H9 (cell line): ENCODE measurements at regions not wholly inside any gene's neighbourhood (a gene's known extent, or its start where the extent isn't known, plus 50 kb on each side); places are given as distances from the start of the nearest gene placed in this dataset.

ENCODE experiments used
- DNase-seq: peaks from one replicate; pipeline ENCODE4 v3.0.0-alpha.2; 2017
- H2AFZ ChIP-seq: one replicate; pipeline ENCODE4 v1.6.1; 2013; ENCODE audit warnings: mild to moderate bottlenecking, low read length, control low read depth, moderate library complexity
- H2AK5ac ChIP-seq: 2 replicates; pipeline ENCODE4 v1.6.1; 2013; ENCODE audit warnings: low read length, control low read depth, mixed read lengths; ENCODE audit not compliant: insufficient read length
- H2BK120ac ChIP-seq: one replicate; pipeline ENCODE4 v1.6.1; 2013; ENCODE audit warnings: low read depth, mild to moderate bottlenecking, low read length, control low read depth, inconsistent platforms; ENCODE audit not compliant: poor library complexity, severe bottlenecking
- H2BK12ac ChIP-seq: 2 replicates; pipeline ENCODE4 v1.6.1; 2013; ENCODE audit warnings: low read length, control low read depth, mixed read lengths, low read depth; ENCODE audit not compliant: insufficient read length
- H2BK15ac ChIP-seq: 2 replicates; pipeline ENCODE4 v1.6.1; 2013; ENCODE audit warnings: low read depth, low read length, control low read depth
- H2BK20ac ChIP-seq: one replicate; pipeline ENCODE4 v1.6.1; 2013; ENCODE audit warnings: low read depth, mild to moderate bottlenecking, low read length, control low read depth, inconsistent platforms; ENCODE audit not compliant: poor library complexity, severe bottlenecking
- H2BK5ac ChIP-seq: 2 replicates; pipeline ENCODE4 v1.6.1; 2013; ENCODE audit warnings: low read length, control low read depth, mixed read lengths; ENCODE audit not compliant: insufficient read length
- H3K14ac ChIP-seq: 2 replicates; pipeline ENCODE4 v1.6.1; 2013; ENCODE audit warnings: low read length, control low read depth; ENCODE audit not compliant: insufficient read depth
- H3K18ac ChIP-seq: 2 replicates; pipeline ENCODE4 v1.6.1; 2013; ENCODE audit warnings: low read depth, mild to moderate bottlenecking, mixed read lengths, low read length, control low read depth; ENCODE audit not compliant: insufficient read length
- H3K23ac ChIP-seq: 2 replicates; pipeline ENCODE4 v1.6.1; 2013; ENCODE audit warnings: low read length, control low read depth, mixed read lengths, low read depth; ENCODE audit not compliant: insufficient read length
- H3K23me2 ChIP-seq: 2 replicates; pipeline ENCODE4 v1.6.1; 2013; ENCODE audit warnings: low read depth, mild to moderate bottlenecking, mixed read lengths, low read length, control low read depth; ENCODE audit not compliant: insufficient read length, poor library complexity, severe bottlenecking
- H3K27ac ChIP-seq: 2 replicates; pipeline ENCODE4 v1.5.1; 2013; ENCODE audit warnings: low read length, control low read depth, mixed read lengths, low read depth; ENCODE audit not compliant: insufficient read length
- H3K27me3 ChIP-seq: 2 replicates; pipeline ENCODE4 v1.6.1; 2013; ENCODE audit warnings: low read length, control low read depth, inconsistent platforms; ENCODE audit not compliant: insufficient read depth
- H3K4ac ChIP-seq: 2 replicates; pipeline ENCODE4 v1.6.1; 2013; ENCODE audit warnings: low read depth, mild to moderate bottlenecking, control low read depth, inconsistent platforms, low read length, moderate library complexity
- H3K4me1 ChIP-seq: 2 replicates; pipeline ENCODE4 v1.6.1; 2013; ENCODE audit warnings: low read length, control low read depth, inconsistent platforms; ENCODE audit not compliant: insufficient read depth
- H3K4me2 ChIP-seq: 2 replicates; pipeline ENCODE4 v1.6.1; 2013; ENCODE audit warnings: low read length, control low read depth, mixed read lengths; ENCODE audit not compliant: insufficient read length, insufficient read depth
- H3K56ac ChIP-seq: 2 replicates; pipeline ENCODE4 v1.6.1; 2013; ENCODE audit warnings: low read depth, mild to moderate bottlenecking, mixed read lengths, low read length, control low read depth; ENCODE audit not compliant: insufficient read length
- H3K79me1 ChIP-seq: 2 replicates; pipeline ENCODE4 v1.6.1; 2013; ENCODE audit warnings: low read depth, mild to moderate bottlenecking, moderate library complexity, low read length, control low read depth, inconsistent platforms; ENCODE audit not compliant: insufficient read depth, poor library complexity, severe bottlenecking
- H3K79me2 ChIP-seq: 2 replicates; pipeline ENCODE4 v1.6.1; 2013; ENCODE audit warnings: low read length, control low read depth, inconsistent platforms; ENCODE audit not compliant: insufficient read depth
- H3K9ac ChIP-seq: 2 replicates; pipeline ENCODE4 v1.6.1; 2013; ENCODE audit warnings: low read length, control low read depth, mixed read lengths; ENCODE audit not compliant: insufficient read length; ENCODE audit errors: extremely low read depth
- H3K9me3 ChIP-seq: one replicate; pipeline ENCODE4 v1.6.1; 2013; ENCODE audit warnings: low read depth, low read length, inconsistent platforms; ENCODE audit not compliant: control insufficient read depth
- H3T11ph ChIP-seq: one replicate; pipeline ENCODE4 v1.6.1; 2013; ENCODE audit warnings: mild to moderate bottlenecking, low read length, control low read depth, inconsistent platforms
- H4K20me1 ChIP-seq: one replicate; pipeline ENCODE4 v1.6.1; 2013; ENCODE audit not compliant: control insufficient read depth, insufficient read length, insufficient read depth
- H4K5ac ChIP-seq: 2 replicates; pipeline ENCODE4 v1.6.1; 2013; ENCODE audit warnings: low read depth, mild to moderate bottlenecking, mixed read lengths, low read length, control low read depth; ENCODE audit not compliant: insufficient read length
- H4K8ac ChIP-seq: replicated peaks from 2 replicates; pipeline ENCODE4 v1.6.1; 2013; ENCODE audit warnings: low read length, control low read depth, mixed read lengths, low read depth; ENCODE audit not compliant: insufficient read length
- H4K91ac ChIP-seq: 2 replicates; pipeline ENCODE4 v1.6.1; 2013; ENCODE audit warnings: low read depth, mild to moderate bottlenecking, moderate library complexity, mixed read lengths, low read length, control low read depth; ENCODE audit not compliant: insufficient read length
- H3K27ac Mint-ChIP-seq, 3 experiments: 2 replicates in 2 of 3; 3 replicates in 1 of 3; pipeline ENCODE4 v1.8.0; 2020 to 2021; ENCODE audit warnings: mixed read lengths in 3 of 3, mild to moderate bottlenecking in 1 of 3, moderate library complexity in 1 of 3
- H3K27me3 Mint-ChIP-seq: 2 replicates; pipeline ENCODE4 v1.8.0; 2021; ENCODE audit warnings: low read depth, mild to moderate bottlenecking, moderate library complexity, mixed read lengths
- H3K36me3 Mint-ChIP-seq, 3 experiments: 2 replicates in 2 of 3; 3 replicates in 1 of 3; pipeline ENCODE4 v1.8.0; 2020 to 2021; ENCODE audit warnings: low read depth in 3 of 3, mixed read lengths in 3 of 3; ENCODE audit not compliant: insufficient read depth in 1 of 3
- H3K4me1 Mint-ChIP-seq, 2 experiments: 2 replicates each; pipeline ENCODE4 v1.8.0; 2020; ENCODE audit warnings: mixed read lengths in 2 of 2
- H3K4me3 Mint-ChIP-seq, 2 experiments: 2 replicates in 1 of 2; 3 replicates in 1 of 2; pipeline ENCODE4 v1.8.0; 2020 to 2021; ENCODE audit warnings: mild to moderate bottlenecking in 2 of 2, mixed read lengths in 2 of 2, moderate library complexity in 1 of 2
- H3K9me3 Mint-ChIP-seq, 2 experiments: 2 replicates in 1 of 2; 3 replicates in 1 of 2; pipeline ENCODE4 v1.8.0; 2020; ENCODE audit warnings: mild to moderate bottlenecking in 2 of 2, mixed read lengths in 2 of 2, moderate library complexity in 1 of 2
- CTCF ChIP-seq: fragments of 200-600 bp; sonication (generic); conservative IDR thresholded peaks from 3 replicates; pipeline ENCODE4 v1.8.0; 2021; ENCODE audit warnings: antibody characterized with exemption, mild to moderate bottlenecking
- WGBS: extraction: QIAGEN DNeasy Blood & Tissue Kit; methylation state at CpG from one replicate; pipeline ENCODE4 v1.1.7; 2013; ENCODE audit warnings: missing lambda C conversion rate, low lambda C conversion rate, mixed read lengths; ENCODE audit not compliant: insufficient read length; ENCODE audit errors: extremely low coverage; 5-methylcytosine and 5-hydroxymethylcytosine counted together

- Mint-ChIP-seq H3K4me1 (peaks cover 13 to 14% of the 10 kb centered on the region in 2 experiments), H3K9me3 (no peaks in the 10 kb centered on the region), H3K36me3 (no peaks in the 10 kb centered on the region), H3K4me3 (no peak overlapping the region), H3K27ac (no peak overlapping the region), H3K27me3 (no peaks in the 10 kb centered on the region)
- no peak for TF ChIP-seq CTCF
- Histone ChIP-seq H2BK120ac (no peak overlapping the region), H4K5ac (no peak overlapping the region), H3K14ac (no peak overlapping the region), H3K9me3 (no peaks in the 10 kb centered on the region), H3K27ac (no peak overlapping the region), H2AK5ac (no peak overlapping the region), H3K79me1 (no peaks in the 10 kb centered on the region), H3K23ac (no peak overlapping the region), H3K9ac (no peak overlapping the region), H2AFZ (no peak overlapping the region), H2BK15ac (no peak overlapping the region), H4K20me1 (no peaks in the 10 kb centered on the region), H3T11ph (no peak overlapping the region), H2BK5ac (no peak overlapping the region), H3K23me2 (no peaks in the 10 kb centered on the region), H4K8ac (no peak overlapping the region), H3K4me1 (no peaks in the 10 kb centered on the region), H3K27me3 (no peaks in the 10 kb centered on the region), H2BK20ac (no peak overlapping the region), H3K18ac (no peak overlapping the region), H3K4me2 (no peak overlapping the region), H4K91ac (no peak overlapping the region), H2BK12ac (no peak overlapping the region), H3K79me2 (no peaks in the 10 kb centered on the region), H3K4ac (no peak overlapping the region), H3K56ac (no peak overlapping the region)
- no CpG with 5 or more reads among the region's 2 CpGs for WGBS
- DNase-seq, result no peak
Measured at GRCh38 chr5:89721353-89721752, 688.2 kb downstream of the CETN3 start.
